ENCODE measurements at regions not wholly inside any gene's neighbourhood (a gene's known extent, or its start where the extent isn't known, plus 50 kb on each side); places are given as distances from the start of the nearest gene placed in this dataset.

GRCh38 chr15:58344213-58345070, 87.3 kb upstream of the LIPC start:
- whole genome bisulfite sequencing, 2 donors, result 91% methylated on average over 5 of the region's 5 CpGs
- Histone ChIP-seq H3K27ac (no peak overlapping the region), H3K4me3 (no peak overlapping the region), H3K36me3 (ENCODE audit: low read depth, missing control alignments) (no peaks in the 10 kb centered on the region), H3K4me1 (no peaks in the 10 kb centered on the region), H3K9me3 (no peaks in the 10 kb centered on the region), H3K27me3 (no peaks in the 10 kb centered on the region)
- no peak for DNase-seq
- TF ChIP-seq CTCF (IDR thresholded peaks at IDR 0.05) (no peak), POLR2A (IDR thresholded peaks at IDR 0.05) (no peak)
- intact Hi-C loops (cut with DNase I; ENCODE audit: low total_unique reads), result no loop called here

- Histone ChIP-seq H3K36me3 (ENCODE audit: low read depth, missing control alignments) (no peaks in the 10 kb centered on the region), H3K9me3 (no peaks in the 10 kb centered on the region), H3K4me1 (no peaks in the 10 kb centered on the region), H3K4me3 (no peak overlapping the region), H3K27me3 (no peaks in the 10 kb centered on the region), H3K27ac (no peak overlapping the region)
- 93 to 100% methylated on average over 3 of the region's 3 CpGs for WGBS, 2 donors
- intact Hi-C loops (cut with DNase I; ENCODE audit: low total_unique reads), result no loop called here
- TF ChIP-seq CTCF (IDR thresholded peaks at IDR 0.05) (no peak), POLR2A (IDR thresholded peaks at IDR 0.05) (no peak)
- no peak for DNase-seq
These were observed 85.4 kb upstream of the LIPC start for GRCh38 chr15:58346361-58346760.

GRCh38 chr15:58348095-58348812, 83.5 kb upstream of the LIPC start:
- Histone ChIP-seq H3K4me1 (no peaks in the 10 kb centered on the region), H3K9me3 (no peaks in the 10 kb centered on the region), H3K4me3 (no peak overlapping the region), H3K36me3 (ENCODE audit: low read depth, missing control alignments) (no peaks in the 10 kb centered on the region), H3K27ac (no peak overlapping the region), H3K27me3 (no peaks in the 10 kb centered on the region)
- no peak for DNase-seq
- WGBS, 2 donors, result 56 to 59% methylated on average over 1 of the region's 1 CpG
- TF ChIP-seq POLR2A (IDR thresholded peaks at IDR 0.05) (no peak), CTCF (IDR thresholded peaks at IDR 0.05) (no peak)
- intact Hi-C loops (cut with DNase I; ENCODE audit: low total_unique reads), result no loop called here

GRCh38 chr15:58352026-58352929, 79.5 kb upstream of the LIPC start:
- TF ChIP-seq CTCF (IDR thresholded peaks at IDR 0.05) (no peak), POLR2A (IDR thresholded peaks at IDR 0.05) (no peak)
- Histone ChIP-seq H3K27me3 (no peaks in the 10 kb centered on the region), H3K4me3 (no peak overlapping the region), H3K9me3 (no peaks in the 10 kb centered on the region), H3K36me3 (ENCODE audit: low read depth, missing control alignments) (no peaks in the 10 kb centered on the region), H3K4me1 (no peaks in the 10 kb centered on the region), H3K27ac (no peak overlapping the region)
- no peak for DNase-seq
- WGBS, 2 donors, result 94 to 99% methylated on average over 5 of the region's 5 CpGs
- intact Hi-C loops (cut with DNase I; ENCODE audit: low total_unique reads), result no loop called here
